SU-DHL-6 (cell line): ENCODE measurements at regions not wholly inside any gene's neighbourhood (a gene's known extent, or its start where the extent isn't known, plus 50 kb on each side); places are given as distances from the start of the nearest gene placed in this dataset.

Experiments
- H2AFZ ChIP-seq: fragments of 200-600 bp; sonication (generic); 2 replicates; pipeline ENCODE4 v1.6.1; 2014; ENCODE audit warnings: low read depth, mild to moderate bottlenecking, moderate library complexity, mixed read lengths, antibody characterized with exemption, low read length; ENCODE audit not compliant: severe bottlenecking
- H3F3A ChIP-seq: fragments of 200-600 bp; shearing (Covaris generic); 2 replicates; pipeline ENCODE4 v1.6.0; 2016; ENCODE audit warnings: antibody characterized with exemption, mild to moderate bottlenecking; ENCODE audit not compliant: insufficient read depth
- H3K27ac ChIP-seq: fragments of 200-600 bp; sonication (generic); 2 replicates; pipeline ENCODE4 v1.5.1; 2016; ENCODE audit warnings: low read depth, mild to moderate bottlenecking, low read length, moderate library complexity, mixed read lengths
- H3K27me3 ChIP-seq: fragments of 200-600 bp; sonication (generic), shearing (Covaris generic); 2 replicates; pipeline ENCODE4 v1.6.0; 2014; ENCODE audit warnings: mild to moderate bottlenecking, low read length
- H3K36me3 ChIP-seq: fragments of 200-600 bp; sonication (generic); 2 replicates; pipeline ENCODE4 v1.6.1; 2014; ENCODE audit warnings: mild to moderate bottlenecking, low read length, mixed read lengths
- H3K4me2 ChIP-seq: fragments of 300-600, 200-600 bp; shearing (Covaris generic), sonication (generic); 2 replicates; pipeline ENCODE4 v1.6.0; 2014; ENCODE audit warnings: low read length, low read depth, mild to moderate bottlenecking; ENCODE audit not compliant: poor library complexity, severe bottlenecking
- H3K4me3 ChIP-seq: fragments of 200-600 bp; sonication (generic); 2 replicates; pipeline ENCODE4 v1.5.1; 2014; ENCODE audit warnings: antibody characterized with exemption, low read length, mild to moderate bottlenecking, mixed read lengths; ENCODE audit not compliant: insufficient read depth, poor library complexity, severe bottlenecking
- H3K79me2 ChIP-seq: fragments of 200-600 bp; sonication (generic); 2 replicates; pipeline ENCODE4 v1.6.1; 2014; ENCODE audit warnings: mild to moderate bottlenecking, low read length, moderate library complexity; ENCODE audit not compliant: insufficient read depth
- H3K9ac ChIP-seq: fragments of 200-600 bp; sonication (generic); 2 replicates; pipeline ENCODE4 v1.7.0; 2014; ENCODE audit warnings: mild to moderate bottlenecking, low read length
- H3K9me2 ChIP-seq: fragments of 200-600 bp; sonication (generic); replicated peaks from 2 replicates; pipeline ENCODE4 v1.6.1; 2014; ENCODE audit warnings: low read length; ENCODE audit not compliant: insufficient read depth
- H3K9me3 ChIP-seq: fragments of 200-600 bp; sonication (generic); 2 replicates; pipeline ENCODE4 v1.6.1; 2014; ENCODE audit warnings: low read length, mixed read lengths; ENCODE audit not compliant: insufficient read depth
- H4K20me1 ChIP-seq: fragments of 200-600 bp; sonication (generic); 2 replicates; pipeline ENCODE4 v1.6.1; 2014; ENCODE audit warnings: low read depth, mild to moderate bottlenecking, antibody characterized with exemption, low read length, moderate library complexity, mixed read lengths
- CTCF ChIP-seq: fragments of 200-600 bp; sonication (generic); IDR thresholded peaks from one replicate; pipeline ENCODE4 v1.5.1; 2017; ENCODE audit warnings: antibody characterized with exemption, mild to moderate bottlenecking, low read length, moderate library complexity; ENCODE audit not compliant: insufficient read depth, poor library complexity, severe bottlenecking
- EZH2phosphoT487 ChIP-seq: fragments of 200-600 bp; sonication (generic), shearing (Covaris generic); conservative IDR thresholded peaks from 2 replicates; pipeline ENCODE4 v1.6.1; 2018; ENCODE audit warnings: mild to moderate bottlenecking, antibody characterized with exemption, low read length, moderate library complexity, mixed read lengths

GRCh38 chr17:21542070-21542469, 150.3 kb upstream of the KCNJ18 start:
- Histone ChIP-seq H3K36me3 (no peaks in the 10 kb centered on the region), H3K9ac (no peak overlapping the region), H3F3A (no peaks in the 10 kb centered on the region), H3K27ac (no peak overlapping the region), H4K20me1 (no peaks in the 10 kb centered on the region), H3K9me2 (no peaks in the 10 kb centered on the region), H3K4me2 (no peak overlapping the region), H3K27me3 (no peaks in the 10 kb centered on the region), H3K4me3 (no peak overlapping the region), H2AFZ (no peak overlapping the region), H3K79me2 (no peaks in the 10 kb centered on the region), H3K9me3 (no peaks in the 10 kb centered on the region; the same call in 1 of the 2 replicates)
- TF ChIP-seq EZH2phosphoT487, result no peak
- TF ChIP-seq CTCF, result no peak

- Histone ChIP-seq H3K36me3 (no peaks in the 10 kb centered on the region), H3K9ac (no peak overlapping the region), H3K9me3 (no peaks in the 10 kb centered on the region), H3K27ac (no peak overlapping the region), H3K9me2 (no peaks in the 10 kb centered on the region), H3K4me3 (no peak overlapping the region), H2AFZ (no peak overlapping the region), H3K79me2 (no peaks in the 10 kb centered on the region), H3K27me3 (no peaks in the 10 kb centered on the region), H3K4me2 (no peak overlapping the region), H3F3A (no peaks in the 10 kb centered on the region), H4K20me1 (no peaks in the 10 kb centered on the region)
- no peak for TF ChIP-seq CTCF
- TF ChIP-seq EZH2phosphoT487, result no peak
These were observed 149.3 kb upstream of the KCNJ18 start for GRCh38 chr17:21542991-21543390.

- H3K27me3 ChIP-seq, result no peaks in the 10 kb centered on the region
- H3K27ac ChIP-seq, result no peak overlapping the region
- H3K36me3 ChIP-seq, result no peaks in the 10 kb centered on the region
- no peaks in the 10 kb centered on the region for H3K9me3 ChIP-seq
- no peaks in the 10 kb centered on the region for H3K9me2 ChIP-seq
- TF ChIP-seq EZH2phosphoT487 (no peak), CTCF (no peak)
- H3K9ac ChIP-seq, result no peak overlapping the region
- H3F3A ChIP-seq, result no peaks in the 10 kb centered on the region
- no peak overlapping the region for H2AFZ ChIP-seq
- H3K4me3 ChIP-seq, result no peak overlapping the region
- H4K20me1 ChIP-seq, result no peaks in the 10 kb centered on the region
- no peaks in the 10 kb centered on the region for H3K79me2 ChIP-seq
- no peak overlapping the region for H3K4me2 ChIP-seq
These were observed 147.3 kb upstream of the KCNJ18 start for GRCh38 chr17:21545064-21545463.
